BE2C (cell line): ENCODE measurements at regions not wholly inside any gene's neighbourhood (a gene's known extent, or its start where the extent isn't known, plus 50 kb on each side); places are given as distances from the start of the nearest gene placed in this dataset.

Source experiments
- DNase-seq: peaks from one replicate; pipeline ENCODE4 v3.0.0-alpha.2; 2020
- H3K27me3 ChIP-seq: fragments of 250-450 bp; sonication (Bioruptor Pico); 2 replicates; pipeline ENCODE4 v1.5.1; 2020; ENCODE audit warnings: mild to moderate bottlenecking
- H3K36me3 ChIP-seq: fragments of 250-450 bp; sonication (Bioruptor Pico); 2 replicates; pipeline ENCODE4 v1.5.1; 2020; ENCODE audit warnings: mild to moderate bottlenecking
- H3K4me1 ChIP-seq: fragments of 250-450 bp; sonication (Bioruptor Pico); 2 replicates; pipeline ENCODE4 v1.5.1; 2020
- H3K4me3 ChIP-seq: 2 replicates; pipeline ENCODE4 v1.5.1; 2011; ENCODE audit warnings: low read depth, low read length
- H3K9me3 ChIP-seq: fragments of 250-450 bp; sonication (Bioruptor Pico); 2 replicates; pipeline ENCODE4 v1.5.1; 2020
- TF ChIP-seq, protein P1 (sequence below): IDR thresholded peaks from 2 replicates; pipeline ENCODE4 v1.5.1; 2012; ENCODE audit warnings: mild to moderate bottlenecking, low read depth, low read length

DNA sequence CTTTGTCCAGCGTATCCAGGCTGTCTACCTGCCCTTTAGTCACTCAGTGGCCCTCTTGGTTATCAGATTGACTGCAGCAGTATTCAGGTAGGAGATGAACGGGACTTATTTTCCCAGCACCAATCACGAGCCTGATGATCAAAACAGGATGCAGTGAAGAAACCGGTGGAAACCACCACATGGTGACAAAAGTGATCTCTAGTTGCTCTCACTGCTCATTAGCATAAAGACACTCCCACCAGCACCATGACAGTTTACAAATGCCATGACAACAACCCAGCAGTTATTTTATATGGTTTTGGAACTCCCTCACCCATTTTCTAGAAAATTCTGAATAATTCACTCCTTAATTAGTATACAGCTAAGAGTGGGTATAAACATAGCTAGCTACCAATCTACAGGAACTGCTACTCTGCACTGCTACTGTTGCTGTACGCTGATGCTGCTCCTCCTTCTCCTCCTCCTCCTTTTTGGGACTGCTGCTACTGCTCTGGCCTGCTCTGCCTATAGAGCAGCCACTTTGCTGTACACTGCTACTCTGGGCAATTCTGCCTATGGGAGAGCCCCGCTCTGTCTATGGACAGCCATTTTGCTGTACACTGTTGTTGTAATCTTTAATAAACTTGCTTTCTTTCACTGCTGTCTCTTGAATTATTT is 142.5 kb upstream of the SSTR1 start:
- H3K36me3 ChIP-seq = no peaks in the 10 kb centered on the region
- no peak for DNase-seq
- peaks cover 13% of the 10 kb centered on the region for H3K9me3 ChIP-seq
- no peaks in the 10 kb centered on the region for H3K27me3 ChIP-seq
- H3K4me1 ChIP-seq = peaks cover 13% of the 10 kb centered on the region
- TF ChIP-seq, protein P1, sequence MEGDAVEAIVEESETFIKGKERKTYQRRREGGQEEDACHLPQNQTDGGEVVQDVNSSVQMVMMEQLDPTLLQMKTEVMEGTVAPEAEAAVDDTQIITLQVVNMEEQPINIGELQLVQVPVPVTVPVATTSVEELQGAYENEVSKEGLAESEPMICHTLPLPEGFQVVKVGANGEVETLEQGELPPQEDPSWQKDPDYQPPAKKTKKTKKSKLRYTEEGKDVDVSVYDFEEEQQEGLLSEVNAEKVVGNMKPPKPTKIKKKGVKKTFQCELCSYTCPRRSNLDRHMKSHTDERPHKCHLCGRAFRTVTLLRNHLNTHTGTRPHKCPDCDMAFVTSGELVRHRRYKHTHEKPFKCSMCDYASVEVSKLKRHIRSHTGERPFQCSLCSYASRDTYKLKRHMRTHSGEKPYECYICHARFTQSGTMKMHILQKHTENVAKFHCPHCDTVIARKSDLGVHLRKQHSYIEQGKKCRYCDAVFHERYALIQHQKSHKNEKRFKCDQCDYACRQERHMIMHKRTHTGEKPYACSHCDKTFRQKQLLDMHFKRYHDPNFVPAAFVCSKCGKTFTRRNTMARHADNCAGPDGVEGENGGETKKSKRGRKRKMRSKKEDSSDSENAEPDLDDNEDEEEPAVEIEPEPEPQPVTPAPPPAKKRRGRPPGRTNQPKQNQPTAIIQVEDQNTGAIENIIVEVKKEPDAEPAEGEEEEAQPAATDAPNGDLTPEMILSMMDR = no peak
- no peak overlapping the region for H3K4me3 ChIP-seq

DNA sequence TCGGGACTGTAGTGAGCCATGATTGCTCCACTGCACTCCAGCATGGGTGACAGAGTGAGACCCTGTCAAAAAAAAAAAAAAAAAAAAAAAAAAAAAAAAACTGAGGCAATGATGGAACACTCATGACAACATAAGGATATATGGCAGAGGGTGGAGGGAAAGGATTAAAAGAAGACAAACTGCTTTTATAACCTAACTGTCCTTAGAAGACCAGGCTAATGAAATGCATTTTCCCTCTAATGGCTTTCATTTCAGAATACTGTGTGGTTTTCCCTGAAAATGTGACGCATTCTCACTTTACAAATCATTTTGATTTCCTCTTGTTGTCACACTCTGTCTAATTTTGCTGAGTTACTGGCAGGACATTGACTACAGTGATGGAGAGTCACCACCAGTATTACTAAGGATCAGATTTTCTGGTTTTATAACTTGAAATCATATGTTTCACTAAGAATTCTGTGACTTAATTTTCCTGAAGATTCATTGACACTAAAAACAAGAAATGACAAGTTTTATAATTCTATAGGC is 137.6 kb upstream of the SSTR1 start:
- no peaks in the 10 kb centered on the region for H3K36me3 ChIP-seq
- TF ChIP-seq, protein P1 = no peak
- no peaks in the 10 kb centered on the region for H3K27me3 ChIP-seq
- no peak for DNase-seq
- no peak overlapping the region for H3K4me3 ChIP-seq
- peaks cover 26% of the 10 kb centered on the region for H3K4me1 ChIP-seq
- H3K9me3 ChIP-seq = no peaks in the 10 kb centered on the region

DNA sequence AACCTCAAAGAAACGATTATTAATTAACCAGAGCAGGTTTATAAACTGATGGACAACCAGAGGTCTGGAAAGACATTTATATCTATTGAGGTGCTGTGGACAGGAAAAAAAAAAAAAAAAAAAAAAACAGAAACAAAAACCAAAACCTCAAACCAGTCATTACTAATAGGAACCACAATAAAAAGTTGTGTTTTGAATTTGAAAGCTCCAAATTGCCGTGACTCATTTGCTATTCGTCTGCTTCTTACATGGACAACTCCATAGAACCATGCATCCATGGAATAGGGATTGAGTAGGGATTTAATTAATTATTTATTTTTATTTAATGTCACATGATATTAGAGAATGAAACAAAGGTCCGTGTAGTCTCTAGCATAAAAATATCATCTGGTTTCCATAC is 134.1 kb upstream of the SSTR1 start:
- TF ChIP-seq, protein P1 = no peak
- H3K27me3 ChIP-seq = no peaks in the 10 kb centered on the region
- no peaks in the 10 kb centered on the region for H3K9me3 ChIP-seq
- no peak overlapping the region for H3K4me3 ChIP-seq
- H3K36me3 ChIP-seq = no peaks in the 10 kb centered on the region
- H3K4me1 ChIP-seq = peaks cover 33% of the 10 kb centered on the region
- DNase-seq = no peak

DNA sequence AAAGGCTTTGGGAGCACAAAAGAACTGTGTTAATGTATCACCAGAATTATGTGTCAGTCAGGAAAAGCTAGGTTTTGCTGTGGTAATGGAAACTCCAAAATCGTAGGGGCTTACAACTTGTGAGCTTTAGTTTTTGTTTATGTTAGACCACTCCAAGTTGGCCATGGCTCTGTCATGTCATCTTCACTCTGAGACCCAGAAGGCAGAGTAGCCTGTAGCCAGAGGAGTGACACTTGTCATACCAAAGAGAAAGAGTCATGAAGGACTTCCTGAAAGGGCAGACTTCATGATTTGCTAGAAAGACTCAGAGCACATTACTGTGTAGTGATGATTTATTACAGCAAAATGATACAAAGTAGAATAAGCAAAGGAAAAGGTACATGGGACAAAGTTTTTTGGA is 133.6 kb upstream of the SSTR1 start:
- no peak overlapping the region for H3K4me3 ChIP-seq
- no peaks in the 10 kb centered on the region for H3K9me3 ChIP-seq
- no peaks in the 10 kb centered on the region for H3K36me3 ChIP-seq
- peaks cover 30% of the 10 kb centered on the region for H3K4me1 ChIP-seq
- no peak for DNase-seq
- H3K27me3 ChIP-seq = no peaks in the 10 kb centered on the region
- TF ChIP-seq, protein P1 = no peak

DNA sequence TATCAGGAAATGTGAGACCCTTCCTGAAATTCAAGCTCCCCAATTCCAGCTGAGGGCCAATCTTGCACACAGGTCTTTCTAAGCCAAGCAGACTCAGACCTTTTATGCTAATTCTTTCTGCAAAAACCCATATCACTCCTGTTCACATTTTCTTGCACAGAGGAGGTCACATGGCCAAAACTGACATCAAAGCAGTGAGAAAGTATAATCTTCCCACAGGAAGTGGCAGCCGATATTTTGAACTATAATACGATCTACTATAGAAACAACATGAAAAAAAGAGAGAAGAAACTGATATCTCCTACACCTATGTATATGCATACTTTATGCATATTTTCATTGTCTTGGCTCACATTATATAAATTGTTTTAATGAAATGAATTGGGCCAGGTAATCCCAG is 132.9 kb upstream of the SSTR1 start:
- TF ChIP-seq, protein P1 = no peak
- H3K4me1 ChIP-seq = peaks cover 26% of the 10 kb centered on the region

DNA sequence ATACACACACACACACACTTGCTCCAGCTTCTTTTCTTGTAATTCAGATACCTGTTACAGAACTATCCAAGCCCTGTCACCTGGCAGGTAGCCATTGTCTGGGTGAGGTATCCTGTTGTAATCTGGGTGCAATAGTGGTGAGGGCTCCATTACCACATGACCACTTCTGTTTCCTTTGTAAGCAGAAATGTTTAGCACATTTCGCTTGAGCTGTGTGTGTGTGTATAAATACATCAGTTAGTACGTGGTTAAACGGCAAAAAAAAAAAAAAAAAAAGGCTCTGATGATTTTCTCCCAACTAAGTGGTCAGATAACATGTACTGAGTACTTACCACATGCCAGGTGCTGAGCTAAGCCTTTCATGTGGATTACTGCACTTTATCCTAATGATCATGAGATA is 129.3 kb upstream of the SSTR1 start:
- no peak overlapping the region for H3K4me3 ChIP-seq
- TF ChIP-seq, protein P1 = no peak
- H3K4me1 ChIP-seq = peaks cover 15% of the 10 kb centered on the region
- H3K27me3 ChIP-seq = no peaks in the 10 kb centered on the region
- no peaks in the 10 kb centered on the region for H3K9me3 ChIP-seq
- no peak for DNase-seq
- H3K36me3 ChIP-seq = no peaks in the 10 kb centered on the region

More for the DNA sequence above, 132.9 kb upstream of the SSTR1 start:
- no peaks in the 10 kb centered on the region for H3K36me3 ChIP-seq
- no peak overlapping the region for H3K4me3 ChIP-seq
- no peak for DNase-seq
- H3K9me3 ChIP-seq = no peaks in the 10 kb centered on the region
- no peaks in the 10 kb centered on the region for H3K27me3 ChIP-seq
